HPDE6-E6E7 (cell line): ENCODE measurements at regions not wholly inside any gene's neighbourhood (a gene's known extent, or its start where the extent isn't known, plus 50 kb on each side); places are given as distances from the start of the nearest gene placed in this dataset.
A peak's percentile ranks its signal among the peaks of the same experiment; 100 is the strongest.
"Not testable (repeated sequence)": the region's sequence is repeated elsewhere in the genome, so short reads cannot be mapped to it uniquely, and the experiment has no call there.

ENCODE experiments used
- DNase-seq: peaks from one replicate; pipeline ENCODE4 v3.0.0; 2011; ENCODE audit warnings: missing footprints; ENCODE audit errors: extremely low spot score

DNA sequence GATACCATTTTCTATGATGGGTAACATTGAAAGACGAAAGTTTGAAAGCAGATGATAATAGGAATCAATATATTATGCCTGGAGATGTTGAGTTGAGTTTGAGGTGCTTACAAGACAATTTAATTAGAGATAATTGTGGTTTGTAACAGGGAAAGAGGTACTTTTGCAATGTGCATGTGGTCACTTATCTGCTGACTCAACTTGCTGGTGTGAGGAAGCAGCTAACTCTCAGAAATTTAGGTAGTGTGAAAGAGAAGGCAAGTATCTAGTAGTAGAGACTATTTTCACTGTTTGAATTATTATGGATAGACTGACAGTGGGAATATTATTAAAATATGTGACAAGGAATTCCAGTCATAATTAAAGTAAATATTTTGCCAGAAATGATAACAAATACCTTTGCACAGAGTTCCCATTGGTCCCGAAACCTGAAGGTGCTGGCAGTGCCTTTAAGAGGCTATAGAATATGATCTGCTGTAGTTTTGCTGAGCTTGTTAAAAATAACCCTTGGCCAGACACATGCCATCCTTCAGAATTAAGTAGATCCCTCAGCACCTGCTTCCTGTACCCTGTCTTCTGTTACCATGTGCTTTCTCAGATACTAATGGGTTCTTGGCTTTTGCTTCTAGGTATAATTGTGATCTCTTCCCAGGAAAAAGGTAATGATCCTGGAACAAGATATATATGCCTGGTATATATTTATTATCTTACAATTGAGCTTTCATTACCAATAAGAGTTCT lies 315.9 kb downstream of the BCHE start:
- no peak for DNase-seq

DNA sequence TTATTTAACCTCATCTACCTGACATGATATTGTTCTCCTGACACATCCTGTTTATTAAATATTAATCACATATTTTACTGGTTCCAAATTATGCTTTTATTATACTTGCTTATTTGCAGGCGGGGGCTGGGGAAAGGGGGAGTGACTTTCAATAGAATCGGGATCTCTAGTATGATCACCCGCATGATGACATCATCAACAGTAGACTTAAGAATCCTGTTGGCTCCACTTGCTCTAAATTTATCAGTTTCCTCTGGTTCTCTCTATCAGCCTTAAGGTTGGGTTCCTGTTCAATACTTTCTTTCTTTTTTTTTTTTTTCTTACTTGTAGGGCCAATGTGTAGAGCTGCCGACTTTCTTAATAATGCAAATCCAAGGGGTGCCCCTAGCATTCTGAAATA lies 317.5 kb downstream of the BCHE start:
- no peak for DNase-seq

DNA sequence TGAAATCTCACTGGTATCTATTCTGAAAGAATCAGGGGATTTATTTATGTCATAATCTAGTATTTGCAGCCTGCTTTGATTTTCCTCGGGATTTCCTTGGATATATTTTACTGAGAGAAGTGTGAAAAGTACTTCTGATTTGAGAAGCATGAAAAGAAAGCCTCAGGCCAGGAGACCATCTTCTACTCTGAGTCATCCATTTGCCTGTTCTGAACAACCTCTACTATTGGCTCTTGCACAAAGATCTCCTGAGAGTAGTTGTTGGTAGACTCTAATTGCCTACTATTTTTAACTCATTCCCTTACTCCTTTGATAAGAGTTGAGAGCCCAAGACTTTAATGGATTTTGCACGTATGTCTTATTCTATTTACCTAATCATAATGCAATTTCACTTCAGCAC lies 318.9 kb downstream of the BCHE start:
- DNase-seq = no peak

DNA sequence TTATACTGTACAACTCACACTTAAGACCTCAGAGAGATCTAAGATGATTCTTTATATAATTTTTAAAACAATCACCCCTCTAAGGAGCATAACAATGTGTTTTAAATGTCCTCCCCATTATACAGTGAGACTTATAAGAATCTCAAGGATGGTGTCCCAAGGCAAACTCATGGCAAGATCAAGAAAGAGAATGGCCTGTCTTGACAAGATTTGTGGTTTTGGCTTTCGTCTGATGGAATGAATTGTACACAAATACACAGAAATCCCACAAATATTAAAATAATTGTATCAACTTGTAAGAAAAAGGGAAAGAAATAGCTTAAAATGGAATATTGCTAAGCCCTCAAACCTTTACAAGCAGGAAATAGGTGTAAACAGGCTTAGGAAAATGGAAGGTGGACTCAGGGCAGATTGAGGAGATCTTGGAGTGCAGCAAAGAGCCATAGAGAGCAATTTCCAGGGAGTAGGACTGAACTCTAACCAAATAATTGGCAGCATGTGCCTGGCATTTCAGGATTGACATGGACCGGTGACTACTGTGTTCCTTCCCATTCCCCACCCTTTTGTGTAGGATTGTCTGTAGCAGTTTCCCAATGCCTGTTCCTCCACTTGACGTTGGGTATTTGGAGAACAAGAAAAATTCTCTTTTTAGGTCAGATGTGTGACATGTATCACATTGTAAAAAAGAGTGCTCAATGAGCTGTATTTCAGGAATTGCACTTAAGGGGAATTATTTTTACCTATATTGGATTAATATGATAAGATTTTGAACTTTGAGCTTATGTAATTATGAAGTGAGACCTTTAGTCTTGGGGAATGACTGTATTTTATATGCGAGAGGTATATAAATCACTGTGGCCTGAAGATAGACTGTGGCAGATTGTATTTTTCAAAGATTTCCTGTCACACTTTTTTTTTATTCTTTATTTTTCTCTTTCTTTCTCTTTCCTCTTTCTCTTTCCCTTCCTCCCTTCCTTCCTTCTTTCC lies 317.8 kb upstream of the SLITRK3 start:
- DNase-seq = no peak

DNA sequence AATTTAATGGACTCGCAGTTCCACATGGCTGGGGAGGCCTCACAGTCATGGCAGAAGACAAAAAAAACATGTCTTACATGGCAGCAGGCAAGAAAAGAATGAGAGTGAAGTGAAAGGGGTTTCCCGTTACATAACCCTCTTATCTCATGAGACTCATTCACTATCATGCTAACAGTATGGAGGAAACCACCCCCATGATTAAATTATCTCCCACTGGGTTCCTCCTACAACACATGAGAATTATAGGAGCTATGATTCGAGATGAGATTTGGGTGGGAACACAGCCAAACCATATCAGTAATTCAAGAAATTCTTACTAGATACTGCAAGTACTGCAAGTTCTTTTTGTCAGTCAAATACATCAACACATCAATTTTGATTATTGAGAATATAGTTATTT lies 311.4 kb upstream of the SLITRK3 start:
- no peak for DNase-seq

DNA sequence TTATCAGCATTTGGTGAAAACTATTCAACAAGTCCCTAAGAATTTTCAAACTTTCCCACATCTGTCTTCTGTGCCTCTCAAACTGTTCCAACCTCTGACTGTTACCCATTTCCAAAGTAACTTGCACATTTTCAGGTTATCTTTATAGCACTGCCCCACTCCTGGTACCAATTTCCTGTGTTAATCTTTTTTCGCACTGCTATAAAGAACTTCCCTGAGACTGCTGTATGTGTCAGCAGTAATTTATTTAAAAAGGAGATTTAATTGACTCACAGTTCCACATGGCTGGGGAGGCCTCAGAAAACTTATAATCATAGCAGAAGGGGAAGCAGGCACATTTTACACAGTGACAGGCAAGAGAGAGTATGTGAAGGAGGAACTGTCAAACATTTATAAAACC lies 310.9 kb upstream of the SLITRK3 start:
- no peak for DNase-seq

DNA sequence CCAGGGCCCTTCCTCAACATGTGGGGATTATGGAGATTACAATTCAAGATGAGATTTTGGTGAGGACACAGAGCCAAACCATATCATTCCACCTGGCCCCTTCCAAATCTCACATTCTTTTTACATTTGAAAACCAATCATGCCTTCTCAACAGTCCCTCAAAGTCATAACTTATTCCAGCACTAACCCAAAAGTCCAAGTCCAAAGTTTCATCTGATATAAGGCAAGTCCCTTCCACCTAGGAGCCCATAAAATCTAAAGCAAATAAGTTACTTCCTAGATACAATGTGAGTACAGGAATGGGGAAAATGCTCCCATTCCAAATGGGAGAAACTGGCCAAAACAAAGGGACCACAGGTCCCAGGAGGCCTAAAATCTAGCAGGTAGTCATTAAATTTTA lies 309.5 kb upstream of the SLITRK3 start:
- no peak for DNase-seq

DNA sequence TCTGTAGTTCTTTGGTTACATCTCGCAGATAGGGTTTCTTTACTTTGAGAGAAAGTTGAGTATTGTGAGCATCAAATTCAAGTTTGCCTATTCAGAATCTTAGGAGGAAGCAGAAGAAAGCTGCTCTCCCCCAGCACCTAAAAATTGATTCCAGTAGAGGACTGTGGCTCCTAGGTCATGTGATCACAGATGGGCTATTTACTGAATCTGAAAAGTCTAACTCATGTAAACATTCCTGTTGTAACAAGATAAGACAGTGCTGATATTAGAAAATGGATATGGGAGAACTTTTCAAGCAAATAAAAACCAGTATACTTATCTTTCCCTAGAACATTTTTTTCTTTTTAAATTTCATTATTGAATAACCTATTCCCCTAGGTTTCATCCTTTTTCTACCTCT lies 308.4 kb upstream of the SLITRK3 start:
- DNase-seq = no peak

DNA sequence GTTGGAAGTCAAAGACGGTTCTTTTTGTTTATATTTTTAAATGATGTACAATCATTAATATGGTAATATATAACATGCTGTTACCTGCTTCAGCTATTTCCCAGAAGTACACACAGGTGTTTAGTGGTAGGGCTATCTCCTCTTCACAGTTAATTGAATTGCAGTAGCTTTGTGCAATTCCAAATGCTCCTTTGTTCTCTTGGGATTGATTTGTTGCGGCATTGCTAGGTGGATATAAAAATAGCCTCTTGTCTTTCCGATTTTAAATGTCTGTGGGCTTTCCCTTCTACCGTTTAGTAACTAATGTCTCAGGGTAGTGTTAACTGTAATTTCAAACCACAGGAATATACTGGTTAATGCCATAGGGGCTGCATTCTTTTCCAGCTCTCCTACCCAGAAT lies 307.6 kb upstream of the SLITRK3 start:
- DNase-seq = no peak

DNA sequence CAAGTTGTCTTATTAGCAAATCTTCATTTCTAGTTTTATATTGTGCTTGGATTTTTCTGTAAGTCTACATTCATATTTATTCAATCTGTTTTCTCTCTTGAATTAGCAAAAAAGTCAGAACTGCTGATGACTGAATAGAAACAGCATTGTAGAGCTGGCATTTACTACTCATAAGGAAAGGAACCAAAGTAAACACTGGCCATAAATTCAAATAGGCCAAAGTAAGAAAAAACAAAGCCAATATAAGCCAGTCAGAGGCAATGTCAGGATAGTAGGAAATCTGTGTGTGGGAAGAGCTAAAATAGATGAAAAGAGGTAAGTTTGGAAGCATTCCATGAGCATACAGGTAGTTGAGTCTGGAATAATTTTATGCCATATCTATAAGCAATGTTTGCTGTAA lies 307.2 kb upstream of the SLITRK3 start:
- no peak for DNase-seq

DNA sequence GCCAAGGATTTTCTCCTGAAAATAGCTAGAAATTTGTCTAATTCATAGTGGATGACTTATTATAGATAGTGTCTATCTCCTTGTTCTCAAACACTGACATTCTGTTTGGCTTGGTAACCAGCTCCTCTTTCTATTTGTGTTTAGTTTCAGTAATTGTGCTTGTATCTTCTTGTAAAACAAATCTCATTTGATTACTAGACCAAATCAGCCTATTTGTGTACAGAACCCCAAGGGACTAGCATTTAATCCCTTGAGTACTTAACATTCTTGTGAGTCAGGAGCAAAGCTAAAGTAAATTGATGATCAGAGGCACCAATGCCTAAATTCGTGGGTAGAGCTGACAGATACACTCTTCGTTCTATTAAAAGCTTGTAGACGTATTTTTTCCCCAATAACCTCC lies 306.5 kb upstream of the SLITRK3 start:
- DNase-seq = no peak

DNA sequence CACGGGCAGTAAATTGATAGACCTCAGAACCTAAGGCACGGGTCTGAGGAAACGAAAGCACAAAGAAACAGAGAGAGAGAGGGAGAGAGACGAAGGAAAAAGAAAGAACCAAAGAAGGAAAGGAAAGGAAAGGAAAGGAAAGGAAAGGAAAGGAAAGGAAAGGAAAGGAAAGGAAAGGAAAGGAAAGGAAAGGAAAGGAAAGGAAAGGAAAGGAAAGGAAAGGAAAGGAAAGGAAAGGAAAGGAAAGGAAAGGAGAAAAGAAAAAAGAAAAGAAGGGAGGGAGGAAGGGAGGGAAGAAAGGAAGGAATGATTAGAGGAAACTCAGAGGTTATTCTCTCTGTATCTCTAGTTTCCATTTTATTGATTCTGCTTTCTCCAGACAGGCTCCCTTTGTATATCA lies 302.6 kb upstream of the SLITRK3 start:
- DNase-seq = not testable (repeated sequence)

DNA sequence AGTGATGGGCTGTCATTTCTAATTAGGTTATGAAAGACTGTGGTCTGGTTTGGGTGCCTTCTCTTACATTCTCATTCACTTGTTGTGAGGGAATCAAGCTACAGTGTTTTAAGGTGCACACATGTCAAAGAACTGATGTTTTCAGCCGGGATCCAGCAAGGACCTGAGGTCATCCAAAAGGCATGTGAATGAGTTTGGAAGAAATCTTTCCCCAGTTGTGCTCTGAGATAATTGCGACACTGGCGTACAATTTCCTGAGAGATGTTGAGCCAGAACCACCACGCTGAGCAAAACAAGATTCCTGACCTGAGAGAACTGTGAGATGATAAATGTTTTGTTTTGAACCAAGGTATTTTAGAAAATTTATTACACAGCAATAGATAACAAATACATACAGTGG lies 295.3 kb upstream of the SLITRK3 start:
- DNase-seq = no peak

DNA sequence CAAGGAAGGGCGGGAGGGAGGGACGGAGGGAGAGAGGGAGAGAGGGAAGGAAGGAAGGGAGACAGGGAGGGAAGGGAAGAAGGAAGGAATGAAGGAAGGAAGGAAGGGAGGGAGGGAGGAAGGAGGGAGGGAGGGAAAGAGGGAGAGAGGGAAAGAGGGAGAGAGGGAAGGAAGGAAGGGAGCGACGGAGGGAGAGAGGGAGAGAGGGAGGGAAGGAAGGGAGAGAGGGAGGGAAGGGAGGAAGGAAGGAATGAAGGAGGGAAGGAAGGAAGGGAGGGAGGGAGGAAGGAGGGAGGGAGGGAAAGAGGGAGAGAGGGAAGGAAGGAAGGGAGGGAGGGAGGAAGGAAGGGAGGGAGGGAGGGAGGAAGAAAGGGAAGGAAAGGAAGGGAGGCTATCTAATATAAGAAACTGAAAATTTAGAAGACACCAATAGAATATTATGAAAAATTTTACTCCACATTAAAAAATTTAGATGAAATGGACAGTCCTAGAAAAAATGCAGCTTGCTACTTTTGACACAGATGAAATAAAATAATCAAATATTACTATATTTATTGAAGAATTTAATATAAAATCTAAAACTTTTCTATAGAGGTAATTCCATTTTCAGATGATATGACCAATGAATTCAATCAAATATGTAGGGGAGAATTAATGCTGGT lies 280.3 kb upstream of the SLITRK3 start:
- DNase-seq = no peak

DNA sequence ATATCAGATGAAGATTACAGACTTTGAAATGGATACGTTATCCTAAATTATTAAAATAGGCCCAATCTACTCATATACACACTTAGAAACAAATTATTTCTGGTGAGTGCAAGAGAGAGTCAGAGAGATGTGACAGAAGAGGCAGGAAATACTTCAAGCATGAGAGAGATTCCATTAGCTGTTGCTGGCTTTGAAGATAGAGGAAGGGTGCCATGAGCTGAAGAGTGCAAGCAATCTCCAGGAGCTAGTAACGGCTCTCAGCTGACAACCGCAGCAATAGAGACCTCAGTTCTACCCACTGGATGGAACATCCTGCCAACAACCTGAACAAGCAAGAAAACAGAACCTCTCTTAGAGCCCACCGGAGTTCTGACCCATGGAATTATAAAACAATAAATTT lies 270.7 kb upstream of the SLITRK3 start:
- DNase-seq = no peak

DNA sequence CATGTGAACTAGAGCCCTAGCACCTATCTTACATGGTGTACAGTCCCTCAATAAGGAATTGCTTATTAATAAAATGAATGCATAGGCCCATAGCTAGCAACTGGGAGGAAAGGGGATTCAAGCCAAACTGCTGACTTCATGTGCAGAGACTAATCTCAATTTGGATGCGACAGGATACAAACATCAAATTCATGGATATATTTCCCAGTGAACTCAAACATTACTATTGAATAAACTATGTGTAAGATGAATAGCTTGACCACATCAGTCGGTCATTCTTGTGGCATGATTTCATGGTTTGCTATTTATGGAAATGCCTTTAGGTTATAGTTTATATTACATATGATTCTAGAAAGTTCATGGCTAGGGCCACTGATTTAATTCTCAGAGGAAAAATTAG lies 268.6 kb upstream of the SLITRK3 start:
- peak; percentile 21 for DNase-seq

DNA sequence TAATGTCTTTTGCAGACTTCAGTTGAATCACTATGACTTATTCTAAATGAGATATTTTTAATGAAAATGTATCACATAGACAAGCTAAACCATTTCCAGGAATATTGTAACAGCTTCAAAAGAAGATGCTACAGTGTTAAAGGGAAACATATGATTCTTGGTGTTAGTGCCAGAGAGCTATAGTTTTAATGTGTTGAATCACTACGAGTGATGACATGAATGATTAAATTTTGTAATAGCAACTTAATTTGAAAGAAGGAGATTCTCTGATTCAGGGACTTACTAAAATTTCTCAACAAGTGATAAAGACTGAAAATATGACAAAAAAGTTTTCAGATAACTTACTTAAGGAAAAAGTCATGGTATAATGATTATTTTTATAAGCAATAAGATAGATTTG lies 267.3 kb upstream of the SLITRK3 start:
- DNase-seq = no peak

DNA sequence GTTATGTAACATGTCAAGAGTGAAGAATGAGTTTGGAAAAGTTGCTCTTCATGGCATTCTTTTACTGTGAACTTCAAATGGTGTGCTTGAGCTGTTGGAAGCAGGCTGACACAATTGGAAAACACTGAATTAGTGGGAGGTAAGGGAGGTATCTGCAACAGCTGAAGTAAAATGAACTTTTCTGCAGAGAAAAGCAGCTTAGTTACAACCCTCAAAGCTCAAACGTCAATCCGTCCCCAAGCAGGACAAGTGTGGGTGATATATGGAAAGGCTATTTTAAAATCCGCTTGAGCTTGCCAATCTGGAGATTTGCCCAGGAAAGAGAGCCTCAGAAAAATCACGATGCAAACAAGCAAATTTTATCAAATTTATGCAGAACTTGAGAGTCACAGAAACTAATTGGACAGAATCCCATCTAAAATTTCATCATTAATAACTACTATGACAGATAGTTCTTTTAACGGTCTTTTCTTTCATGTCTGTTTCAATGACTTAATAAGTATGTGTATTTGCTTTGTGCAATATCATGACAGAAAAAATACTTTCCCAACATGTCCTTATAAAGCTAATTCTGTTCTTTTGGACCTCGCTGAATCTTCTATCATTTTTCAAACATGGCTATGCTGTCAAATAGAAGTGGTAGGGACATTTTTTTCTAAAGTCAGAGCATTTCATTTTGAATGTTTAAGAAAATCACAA lies 266.6 kb upstream of the SLITRK3 start:
- DNase-seq = no peak

DNA sequence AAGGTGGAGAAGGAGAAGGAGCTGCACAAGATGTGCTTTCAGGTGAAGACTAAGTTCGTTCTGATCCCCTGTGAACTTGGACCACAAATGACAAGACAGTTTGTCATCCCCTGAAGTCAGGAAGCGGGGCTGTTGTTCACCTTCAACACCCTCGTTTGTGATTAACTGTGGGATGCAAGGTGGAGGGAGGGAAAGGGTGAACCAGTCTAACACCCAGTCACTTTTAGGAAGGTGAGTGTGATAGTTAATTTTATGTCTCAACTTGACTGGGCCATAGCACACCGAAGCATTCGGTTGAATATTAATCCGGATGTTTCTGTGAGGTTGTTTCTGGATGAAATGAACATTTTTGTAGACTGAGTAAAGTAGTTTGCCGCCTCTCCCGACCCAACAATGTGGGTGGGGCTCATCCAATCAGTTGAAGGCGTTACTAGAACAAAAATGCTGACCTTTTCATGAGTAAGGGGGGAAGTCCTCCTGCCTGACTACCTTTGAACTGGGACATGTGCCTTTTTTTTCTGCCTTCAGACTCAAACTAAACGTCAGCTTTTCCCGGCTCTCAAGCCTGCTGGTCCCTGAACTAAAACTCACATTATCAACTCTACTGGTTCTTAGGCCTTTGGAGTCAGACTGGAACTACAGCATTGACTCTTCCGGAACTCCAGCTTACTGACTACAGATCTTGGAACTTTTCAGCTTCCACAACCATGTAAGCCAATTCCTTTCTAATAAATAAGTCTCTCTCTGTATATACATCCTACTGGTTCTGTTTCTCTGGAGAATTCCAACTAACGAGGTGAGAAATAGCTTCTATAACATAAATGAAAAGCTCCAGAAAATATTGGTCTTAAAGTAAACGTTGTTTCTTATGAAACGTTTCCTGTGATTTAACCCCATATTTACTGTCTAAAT lies 264.0 kb upstream of the SLITRK3 start:
- DNase-seq = peak; percentile 45

DNA sequence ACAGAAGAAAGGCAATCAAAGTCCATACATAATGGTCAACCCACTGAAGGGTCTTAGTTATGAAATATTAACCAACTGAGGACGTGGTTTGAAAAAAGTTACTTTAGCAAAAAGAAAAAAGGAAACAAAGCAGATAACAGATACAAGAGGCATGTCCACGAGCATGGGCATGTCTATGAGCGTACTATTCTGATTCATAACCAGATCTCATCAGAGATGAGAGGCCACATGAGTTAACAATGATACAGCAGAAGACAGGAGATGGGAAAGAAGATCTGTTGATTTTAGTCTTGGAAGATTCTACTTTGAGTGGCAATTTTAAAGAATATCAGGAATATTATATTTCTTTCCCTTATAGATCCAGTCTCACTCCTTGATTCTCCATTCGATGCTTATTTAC lies 262.9 kb upstream of the SLITRK3 start:
- DNase-seq = peak; percentile 19

DNA sequence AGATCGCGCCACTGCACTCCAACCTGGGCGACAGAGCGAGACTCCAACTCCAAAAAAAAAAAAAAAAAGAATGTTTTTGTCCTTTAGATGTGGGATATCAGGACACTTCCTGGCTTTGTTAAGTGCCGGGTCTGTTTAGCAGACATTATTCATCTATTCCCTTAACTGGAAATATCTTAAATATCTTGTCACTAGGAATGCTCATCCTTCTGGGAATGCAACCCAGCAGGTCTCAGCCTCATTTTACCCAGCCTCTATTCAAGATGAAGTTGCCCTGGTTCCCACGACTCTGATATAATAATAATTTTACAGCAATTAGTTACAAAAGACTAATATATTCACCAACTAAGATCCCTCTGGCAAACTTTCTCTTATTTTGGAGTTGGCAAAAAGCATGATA lies 260.9 kb upstream of the SLITRK3 start:
- DNase-seq = no peak
